ENCODE measurements at regions not wholly inside any gene's neighbourhood (a gene's known extent, or its start where the extent isn't known, plus 50 kb on each side); places are given as distances from the start of the nearest gene placed in this dataset.

- intact Hi-C loops (cut with micrococcal nuclease): no loop called here
- no peaks in the 10 kb centered on the region for H3K36me3 ChIP-seq (replicated peaks in 1 of 2; ENCODE audit: control insufficient read depth in 1 of 2, insufficient read depth in 2 of 2, low read length in 2 of 2)
- no peak for TF ChIP-seq CTCF (IDR thresholded peaks at IDR 0.05)
- H3K36me3 Mint-ChIP-seq: no peaks in the 10 kb centered on the region
- H3K27me3 Mint-ChIP-seq (ENCODE audit: low read depth in 3 of 3): peaks cover 11 to 16% (median 12%) of the 10 kb centered on the region in 3 donors
- no peak overlapping the region for H2AFZ ChIP-seq (ENCODE audit: insufficient read depth, low read depth, low read length, poor library complexity, severe bottlenecking)
- 38% methylated on average over 1 of the region's 5 CpGs for WGBS (ENCODE audit: insufficient coverage)
- no peak overlapping the region for H3K27ac ChIP-seq (ENCODE audit: low read depth in 1 of 2, low read length in 2 of 2)
- H3K9me3 ChIP-seq (replicated peaks in 1 of 2; ENCODE audit: control insufficient read depth in 1 of 2, insufficient read depth in 1 of 2, low read length in 2 of 2): peaks cover 0 to 4% of the 10 kb centered on the region in 2 donors
- no peak overlapping the region for H3K4me3 ChIP-seq (replicated peaks in 1 of 3; ENCODE audit: low read depth in 2 of 3, low read length in 3 of 3)
- no peak overlapping the region for H3K4me3 Mint-ChIP-seq
- H3K9ac ChIP-seq (ENCODE audit: insufficient read depth, low read length, poor library complexity, severe bottlenecking): no peak overlapping the region
- peaks cover 0 to 10% (median 3%) of the 10 kb centered on the region in 7 donors for H3K9me3 Mint-ChIP-seq
- no peak overlapping the region for H3K27ac Mint-ChIP-seq
- no peaks in the 10 kb centered on the region for H3K27me3 ChIP-seq (ENCODE audit: control insufficient read depth in 2 of 2, insufficient read depth in 2 of 2, low read length in 2 of 2)
- peaks cover 8% of the 10 kb centered on the region for H3K4me1 Mint-ChIP-seq
- H3K79me2 ChIP-seq (ENCODE audit: insufficient read depth, low read length): no peaks in the 10 kb centered on the region
- H3K4me1 ChIP-seq (ENCODE audit: control insufficient read depth in 1 of 2, insufficient read depth in 2 of 2, low read length in 2 of 2): no peaks in the 10 kb centered on the region
- H4K20me1 ChIP-seq (ENCODE audit: insufficient read depth, low read length): no peaks in the 10 kb centered on the region
- no peak overlapping the region for H3K4me2 ChIP-seq (replicated peaks; ENCODE audit: extremely low read depth, low read length, poor library complexity, severe bottlenecking)
- DNase-seq: no peak
These were observed 296.7 kb downstream of the ASMT start for GRCh38 chrX:1911401-1912128.

- WGBS (ENCODE audit: insufficient coverage): 94% methylated on average over 3 of the region's 10 CpGs
- Histone ChIP-seq H3K27me3 (ENCODE audit: control insufficient read depth in 2 of 2, insufficient read depth in 2 of 2, low read length in 2 of 2) (no peaks in the 10 kb centered on the region), H3K9me3 (replicated peaks in 1 of 2; ENCODE audit: control insufficient read depth in 1 of 2, insufficient read depth in 1 of 2, low read length in 2 of 2) (peaks cover 0 to 3% of the 10 kb centered on the region in 2 donors), H3K4me1 (ENCODE audit: control insufficient read depth in 1 of 2, insufficient read depth in 2 of 2, low read length in 2 of 2) (no peaks in the 10 kb centered on the region), H3K4me2 (replicated peaks; ENCODE audit: extremely low read depth, low read length, poor library complexity, severe bottlenecking) (no peak overlapping the region), H3K9ac (ENCODE audit: insufficient read depth, low read length, poor library complexity, severe bottlenecking) (no peak overlapping the region), H3K79me2 (ENCODE audit: insufficient read depth, low read length) (no peaks in the 10 kb centered on the region), H3K27ac (ENCODE audit: low read depth in 1 of 2, low read length in 2 of 2) (no peak overlapping the region), H4K20me1 (ENCODE audit: insufficient read depth, low read length) (no peaks in the 10 kb centered on the region), H2AFZ (ENCODE audit: insufficient read depth, low read depth, low read length, poor library complexity, severe bottlenecking) (no peak overlapping the region), H3K4me3 (replicated peaks in 1 of 3; ENCODE audit: low read depth in 2 of 3, low read length in 3 of 3) (no peak overlapping the region), H3K36me3 (replicated peaks in 1 of 2; ENCODE audit: control insufficient read depth in 1 of 2, insufficient read depth in 2 of 2, low read length in 2 of 2) (no peaks in the 10 kb centered on the region)
- Mint-ChIP-seq H3K27me3 (ENCODE audit: low read depth in 3 of 3) (peaks cover 11 to 16% (median 15%) of the 10 kb centered on the region in 3 donors), H3K27ac (no peak overlapping the region), H3K4me1 (peaks cover 8% of the 10 kb centered on the region), H3K9me3 (peaks cover 0 to 9% (median 3%) of the 10 kb centered on the region in 7 donors), H3K36me3 (no peaks in the 10 kb centered on the region), H3K4me3 (no peak overlapping the region)
- intact Hi-C loops (cut with micrococcal nuclease): no loop called here
- DNase-seq: no peak
- TF ChIP-seq CTCF (IDR thresholded peaks at IDR 0.05): no peak
These were observed 297.3 kb downstream of the ASMT start for GRCh38 chrX:1912193-1912592.

Data from CD14-positive monocyte (primary cell).